HepG2 (cell line): ENCODE measurements at regions not wholly inside any gene's neighbourhood (a gene's known extent, or its start where the extent isn't known, plus 50 kb on each side); places are given as distances from the start of the nearest gene placed in this dataset.

ENCODE experiments used
- ATAC-seq: fragments of 200-7000 bp; cut with Tn5 transposase; 3 replicates; pipeline ENCODE4 v1.9.1; 2020; ENCODE audit warnings: mild to moderate bottlenecking, moderate library complexity
- BruUV-seq: library from RNA; stranded (reverse); fragments of 400-500 nt; replicated peaks from 2 replicates; lab custom pipeline; 2021; lab: Mats Ljungman, UMichigan
- CTCF ChIA-PET: fragments of 300-600 bp; formaldehyde crosslinking; extraction: SDS; loops from one replicate; lab custom pipeline; 2021; ENCODE audit warnings: low total read pairs, inconsistent platforms, low intra/inter-chr PET ratio; lab: Yijun Ruan, JAX
- POLR2A ChIA-PET: fragments of 350-600 bp; sonication (Branson Sonifier 250); formaldehyde crosslinking; loops from one replicate; lab custom pipeline; 2020; ENCODE audit warnings: antibody characterized with exemption, inconsistent platforms; lab: Yijun Ruan, JAX
- DNase-seq: peaks from one replicate; pipeline ENCODE4 v3.0.0-alpha.2; 2015; ENCODE audit warnings: low spot score
- FAIRE-seq: peaks from 3 replicates; lab custom pipeline; 2011; peaks lifted over from hg19 to GRCh38; lab: Jason Lieb, UNC
- H2AFZ ChIP-seq: one replicate; pipeline ENCODE4 v1.6.1; 2011; ENCODE audit warnings: low read length, inconsistent platforms
- H3K27ac ChIP-seq: fragments of 300-600 bp; 3 replicates; pipeline ENCODE4 v1.8.0; 2011; ENCODE audit warnings: mixed run types, mild to moderate bottlenecking, mixed read lengths, low read length, inconsistent platforms; ENCODE audit not compliant: insufficient read depth; ENCODE audit errors: extremely low read length
- H3K27me3 ChIP-seq, 2 experiments: fragments of 200-600 bp in 1 of 2; 2 replicates in 1 of 2; 3 replicates in 1 of 2; pipeline versions ENCODE4 v1.6.0 to v1.8.0; 2011; ENCODE audit warnings: low read length in 2 of 2, mild to moderate bottlenecking in 2 of 2, moderate library complexity in 2 of 2, inconsistent platforms in 1 of 2; ENCODE audit not compliant: insufficient read depth in 2 of 2, control insufficient read depth in 1 of 2
- H3K36me3 ChIP-seq, 2 experiments: fragments of 200-600 bp in 1 of 2; replicated peaks in 1 of 2; 2 replicates in 1 of 2; 3 replicates in 1 of 2; pipeline versions ENCODE4 v1.5.1 to v1.8.0; 2011; ENCODE audit warnings: low read length in 2 of 2, inconsistent platforms in 1 of 2; ENCODE audit not compliant: insufficient read depth in 2 of 2, control insufficient read depth in 1 of 2
- H3K4me1 ChIP-seq: 2 replicates; pipeline ENCODE4 v1.5.1; 2012; ENCODE audit warnings: low read length, inconsistent platforms; ENCODE audit not compliant: insufficient read depth
- H3K4me2 ChIP-seq: 2 replicates; pipeline ENCODE4 v1.6.0; 2011; ENCODE audit warnings: low read depth, low read length, inconsistent platforms
- H3K4me3 ChIP-seq, 3 experiments: fragments of 200-600 bp in 1 of 3; sonication (generic), shearing (Covaris generic) in 1 of 3; replicated peaks in 1 of 3; 2 replicates each; pipeline ENCODE4 v1.5.1; 2011 to 2016; ENCODE audit warnings: low read length in 3 of 3, inconsistent platforms in 2 of 3, low read depth in 2 of 3, mild to moderate bottlenecking in 2 of 3, control low read depth in 1 of 3, mixed read lengths in 1 of 3; ENCODE audit not compliant: insufficient read depth in 1 of 3
- H3K79me2 ChIP-seq: one replicate; pipeline ENCODE4 v1.6.1; 2011; ENCODE audit warnings: low read length, inconsistent platforms; ENCODE audit not compliant: insufficient read depth
- H3K9ac ChIP-seq: 2 replicates; pipeline ENCODE4 v1.6.0; 2011; ENCODE audit warnings: mild to moderate bottlenecking, low read depth, low read length, inconsistent platforms; ENCODE audit not compliant: insufficient read depth
- H3K9me3 ChIP-seq: 2 replicates; pipeline ENCODE4 v1.5.1; 2012; ENCODE audit warnings: mild to moderate bottlenecking, low read length
- H4K20me1 ChIP-seq: 2 replicates; pipeline ENCODE4 v1.6.0; 2011; ENCODE audit warnings: inconsistent platforms, mild to moderate bottlenecking, low read length, moderate library complexity; ENCODE audit not compliant: insufficient read depth
- JUN ChIP-seq: sonication (generic); formaldehyde crosslinking; IDR thresholded peaks from 2 replicates; pipeline ENCODE4 v1.4.0; 2020; ENCODE audit warnings: mild to moderate bottlenecking, missing genetic modification reagents
- SIX1 ChIP-seq: sonication (generic); formaldehyde crosslinking; IDR thresholded peaks from 2 replicates; pipeline ENCODE4 v1.4.0; 2020; ENCODE audit warnings: missing genetic modification reagents, borderline replicate concordance
- XBP1 ChIP-seq: sonication (generic); formaldehyde crosslinking; IDR thresholded peaks from 2 replicates; pipeline ENCODE4 v1.5.0; 2020; ENCODE audit warnings: missing genetic modification reagents
- XRCC5 ChIP-seq: fragments of 200-400 bp; formaldehyde crosslinking; optimal IDR thresholded peaks from 2 replicates; pipeline ENCODE3; 2017; ENCODE audit warnings: mild to moderate bottlenecking, low read length
- ZNF569 ChIP-seq: sonication (generic); formaldehyde crosslinking; IDR thresholded peaks from 2 replicates; pipeline ENCODE4 v1.5.0; 2020; ENCODE audit warnings: mild to moderate bottlenecking, missing genetic modification reagents, moderate library complexity, borderline replicate concordance
- ZNF713 ChIP-seq: sonication (generic); formaldehyde crosslinking; IDR thresholded peaks from 2 replicates; pipeline ENCODE4 v1.4.0; 2020; ENCODE audit warnings: mild to moderate bottlenecking, missing genetic modification reagents
- WGBS: methylation state at CpG from one replicate; pipeline ENCODE4 v1.1.6; 2017; ENCODE audit warnings: low lambda C conversion rate; 5-methylcytosine and 5-hydroxymethylcytosine counted together
- in situ Hi-C: cut with HindIII; loops from 2 replicates; pipeline ENCODE4 v1.10.0; 2017; ENCODE audit warnings: low pct_unique_long_range_greater_than_20kb; ENCODE audit not compliant: extremely low pct_ligation_motif_present
- intact Hi-C: fragments of 100-400 bp; cut with micrococcal nuclease; formaldehyde crosslinking; loops from one replicate; pipeline ENCODE4 v1.10.0; 2022; ENCODE audit not compliant: unreplicated experiment
- TF ChIP-seq, protein P1 (sequence below): IDR thresholded peaks from 2 replicates; pipeline ENCODE4 v1.6.1; 2018; ENCODE audit warnings: missing genetic modification reagents, mild to moderate bottlenecking, missing compliant biosample characterization
- TF ChIP-seq, protein P2 (sequence below): sonication (generic); formaldehyde crosslinking; IDR thresholded peaks from 2 replicates; pipeline ENCODE4 v1.5.1; 2020; ENCODE audit warnings: mild to moderate bottlenecking, missing genetic modification reagents, moderate library complexity
- TF ChIP-seq, protein P3 (sequence below): sonication (generic); formaldehyde crosslinking; IDR thresholded peaks from 2 replicates; pipeline ENCODE4 v1.4.0; 2020; ENCODE audit warnings: missing genetic modification reagents

DNA sequence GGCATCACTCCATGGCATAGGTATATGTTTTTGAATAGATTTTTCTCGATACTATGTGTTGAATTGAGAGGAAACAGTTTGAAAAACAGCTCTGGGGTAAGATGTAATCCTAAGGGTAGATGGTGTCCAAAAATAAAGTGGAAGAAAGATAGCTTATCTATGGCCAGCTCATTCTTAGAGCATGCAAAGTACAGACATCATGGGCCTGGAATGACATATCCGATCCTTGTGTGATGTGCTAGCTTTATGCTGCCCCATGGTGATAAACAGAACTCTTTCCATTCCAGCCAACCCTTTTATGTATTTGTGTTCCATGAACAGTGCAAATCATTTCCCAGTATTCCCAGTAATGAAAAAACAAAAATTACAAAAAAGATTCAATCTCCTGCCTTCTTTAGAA is 390.2 kb upstream of the NXPH2 start:
- ATAC-seq (no peak), DNase-seq (no peak)
- Histone ChIP-seq H3K4me2 (no peak overlapping the region), H3K4me1 (no peaks in the 10 kb centered on the region), H4K20me1 (no peaks in the 10 kb centered on the region)
- POLR2A ChIA-PET, result no interaction called here
- TF ChIP-seq XBP1 (CRISPR knock-in tag), result no peak
- TF ChIP-seq, protein P1, sequence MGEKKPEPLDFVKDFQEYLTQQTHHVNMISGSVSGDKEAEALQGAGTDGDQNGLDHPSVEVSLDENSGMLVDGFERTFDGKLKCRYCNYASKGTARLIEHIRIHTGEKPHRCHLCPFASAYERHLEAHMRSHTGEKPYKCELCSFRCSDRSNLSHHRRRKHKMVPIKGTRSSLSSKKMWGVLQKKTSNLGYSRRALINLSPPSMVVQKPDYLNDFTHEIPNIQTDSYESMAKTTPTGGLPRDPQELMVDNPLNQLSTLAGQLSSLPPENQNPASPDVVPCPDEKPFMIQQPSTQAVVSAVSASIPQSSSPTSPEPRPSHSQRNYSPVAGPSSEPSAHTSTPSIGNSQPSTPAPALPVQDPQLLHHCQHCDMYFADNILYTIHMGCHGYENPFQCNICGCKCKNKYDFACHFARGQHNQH, result no peak
- TF ChIP-seq, all 625 proteins: peak for 0
- H3K9me3 ChIP-seq, result no peaks in the 10 kb centered on the region
- H3K9ac ChIP-seq, result no peak overlapping the region
- CTCF ChIA-PET, result no interaction called here
- no peaks in the 10 kb centered on the region for H3K36me3 ChIP-seq
- H3K79me2 ChIP-seq, result no peaks in the 10 kb centered on the region
- no peak overlapping the region for H3K27ac ChIP-seq
- no peaks in the 10 kb centered on the region for H3K27me3 ChIP-seq
- no peak overlapping the region for H3K4me3 ChIP-seq
- no TSS peak for BruUV-seq
- no peak overlapping the region for H2AFZ ChIP-seq
- in situ Hi-C loops (no loop called here), intact Hi-C loops (no loop called here)
- WGBS, result 15% methylated on average over 2 of the region's 2 CpGs
- FAIRE-seq, result no peak

DNA sequence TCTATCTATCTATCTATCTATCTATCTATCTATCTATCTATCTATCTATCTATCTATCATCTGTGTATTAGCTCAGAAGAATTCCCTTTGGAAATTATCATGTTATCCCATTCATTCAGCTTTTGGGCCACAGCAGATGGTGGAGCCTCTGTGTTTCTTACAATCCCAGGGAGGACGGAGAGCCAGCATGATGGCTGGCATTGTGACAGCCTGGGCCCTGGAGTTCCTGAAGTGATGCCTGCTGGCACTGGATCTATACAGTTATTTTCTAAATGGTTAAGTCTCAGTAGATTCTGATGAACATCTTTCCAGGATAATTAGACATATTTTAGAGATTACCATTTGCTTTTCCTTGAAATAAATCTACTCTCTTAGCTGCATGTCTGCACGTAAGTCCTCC is 385.4 kb upstream of the NXPH2 start:
- intact Hi-C loops, result no loop called here
- BruUV-seq, result no TSS peak
- H3K9me3 ChIP-seq, result no peaks in the 10 kb centered on the region
- WGBS, result 3% methylated on average over 2 of the region's 2 CpGs
- no peaks in the 10 kb centered on the region for H3K4me1 ChIP-seq
- no peak overlapping the region for H3K9ac ChIP-seq
- H3K27me3 ChIP-seq, result no peaks in the 10 kb centered on the region
- in situ Hi-C loops, result no loop called here
- no peaks in the 10 kb centered on the region for H3K79me2 ChIP-seq
- ChIA-PET CTCF (no interaction called here), POLR2A (no interaction called here)
- no peaks in the 10 kb centered on the region for H3K36me3 ChIP-seq
- no peak overlapping the region for H3K4me2 ChIP-seq
- DNase-seq (no peak), ATAC-seq (no peak), FAIRE-seq (no peak)
- no peak overlapping the region for H3K27ac ChIP-seq
- H2AFZ ChIP-seq, result no peak overlapping the region
- no peaks in the 10 kb centered on the region for H4K20me1 ChIP-seq
- no peak overlapping the region for H3K4me3 ChIP-seq
- TF ChIP-seq SIX1 (CRISPR knock-in tag) (no peak), ZNF569 (CRISPR knock-in tag) (no peak), JUN (CRISPR knock-in tag) (no peak), ZNF713 (CRISPR knock-in tag) (no peak), XRCC5 (no peak)
- TF ChIP-seq, protein P2, sequence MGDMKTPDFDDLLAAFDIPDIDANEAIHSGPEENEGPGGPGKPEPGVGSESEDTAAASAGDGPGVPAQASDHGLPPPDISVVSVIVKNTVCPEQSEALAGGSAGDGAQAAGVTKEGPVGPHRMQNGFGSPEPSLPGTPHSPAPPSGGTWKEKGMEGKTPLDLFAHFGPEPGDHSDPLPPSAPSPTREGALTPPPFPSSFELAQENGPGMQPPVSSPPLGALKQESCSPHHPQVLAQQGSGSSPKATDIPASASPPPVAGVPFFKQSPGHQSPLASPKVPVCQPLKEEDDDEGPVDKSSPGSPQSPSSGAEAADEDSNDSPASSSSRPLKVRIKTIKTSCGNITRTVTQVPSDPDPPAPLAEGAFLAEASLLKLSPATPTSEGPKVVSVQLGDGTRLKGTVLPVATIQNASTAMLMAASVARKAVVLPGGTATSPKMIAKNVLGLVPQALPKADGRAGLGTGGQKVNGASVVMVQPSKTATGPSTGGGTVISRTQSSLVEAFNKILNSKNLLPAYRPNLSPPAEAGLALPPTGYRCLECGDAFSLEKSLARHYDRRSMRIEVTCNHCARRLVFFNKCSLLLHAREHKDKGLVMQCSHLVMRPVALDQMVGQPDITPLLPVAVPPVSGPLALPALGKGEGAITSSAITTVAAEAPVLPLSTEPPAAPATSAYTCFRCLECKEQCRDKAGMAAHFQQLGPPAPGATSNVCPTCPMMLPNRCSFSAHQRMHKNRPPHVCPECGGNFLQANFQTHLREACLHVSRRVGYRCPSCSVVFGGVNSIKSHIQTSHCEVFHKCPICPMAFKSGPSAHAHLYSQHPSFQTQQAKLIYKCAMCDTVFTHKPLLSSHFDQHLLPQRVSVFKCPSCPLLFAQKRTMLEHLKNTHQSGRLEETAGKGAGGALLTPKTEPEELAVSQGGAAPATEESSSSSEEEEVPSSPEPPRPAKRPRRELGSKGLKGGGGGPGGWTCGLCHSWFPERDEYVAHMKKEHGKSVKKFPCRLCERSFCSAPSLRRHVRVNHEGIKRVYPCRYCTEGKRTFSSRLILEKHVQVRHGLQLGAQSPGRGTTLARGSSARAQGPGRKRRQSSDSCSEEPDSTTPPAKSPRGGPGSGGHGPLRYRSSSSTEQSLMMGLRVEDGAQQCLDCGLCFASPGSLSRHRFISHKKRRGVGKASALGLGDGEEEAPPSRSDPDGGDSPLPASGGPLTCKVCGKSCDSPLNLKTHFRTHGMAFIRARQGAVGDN (CRISPR knock-in tag), result no peak
- TF ChIP-seq, protein P3, sequence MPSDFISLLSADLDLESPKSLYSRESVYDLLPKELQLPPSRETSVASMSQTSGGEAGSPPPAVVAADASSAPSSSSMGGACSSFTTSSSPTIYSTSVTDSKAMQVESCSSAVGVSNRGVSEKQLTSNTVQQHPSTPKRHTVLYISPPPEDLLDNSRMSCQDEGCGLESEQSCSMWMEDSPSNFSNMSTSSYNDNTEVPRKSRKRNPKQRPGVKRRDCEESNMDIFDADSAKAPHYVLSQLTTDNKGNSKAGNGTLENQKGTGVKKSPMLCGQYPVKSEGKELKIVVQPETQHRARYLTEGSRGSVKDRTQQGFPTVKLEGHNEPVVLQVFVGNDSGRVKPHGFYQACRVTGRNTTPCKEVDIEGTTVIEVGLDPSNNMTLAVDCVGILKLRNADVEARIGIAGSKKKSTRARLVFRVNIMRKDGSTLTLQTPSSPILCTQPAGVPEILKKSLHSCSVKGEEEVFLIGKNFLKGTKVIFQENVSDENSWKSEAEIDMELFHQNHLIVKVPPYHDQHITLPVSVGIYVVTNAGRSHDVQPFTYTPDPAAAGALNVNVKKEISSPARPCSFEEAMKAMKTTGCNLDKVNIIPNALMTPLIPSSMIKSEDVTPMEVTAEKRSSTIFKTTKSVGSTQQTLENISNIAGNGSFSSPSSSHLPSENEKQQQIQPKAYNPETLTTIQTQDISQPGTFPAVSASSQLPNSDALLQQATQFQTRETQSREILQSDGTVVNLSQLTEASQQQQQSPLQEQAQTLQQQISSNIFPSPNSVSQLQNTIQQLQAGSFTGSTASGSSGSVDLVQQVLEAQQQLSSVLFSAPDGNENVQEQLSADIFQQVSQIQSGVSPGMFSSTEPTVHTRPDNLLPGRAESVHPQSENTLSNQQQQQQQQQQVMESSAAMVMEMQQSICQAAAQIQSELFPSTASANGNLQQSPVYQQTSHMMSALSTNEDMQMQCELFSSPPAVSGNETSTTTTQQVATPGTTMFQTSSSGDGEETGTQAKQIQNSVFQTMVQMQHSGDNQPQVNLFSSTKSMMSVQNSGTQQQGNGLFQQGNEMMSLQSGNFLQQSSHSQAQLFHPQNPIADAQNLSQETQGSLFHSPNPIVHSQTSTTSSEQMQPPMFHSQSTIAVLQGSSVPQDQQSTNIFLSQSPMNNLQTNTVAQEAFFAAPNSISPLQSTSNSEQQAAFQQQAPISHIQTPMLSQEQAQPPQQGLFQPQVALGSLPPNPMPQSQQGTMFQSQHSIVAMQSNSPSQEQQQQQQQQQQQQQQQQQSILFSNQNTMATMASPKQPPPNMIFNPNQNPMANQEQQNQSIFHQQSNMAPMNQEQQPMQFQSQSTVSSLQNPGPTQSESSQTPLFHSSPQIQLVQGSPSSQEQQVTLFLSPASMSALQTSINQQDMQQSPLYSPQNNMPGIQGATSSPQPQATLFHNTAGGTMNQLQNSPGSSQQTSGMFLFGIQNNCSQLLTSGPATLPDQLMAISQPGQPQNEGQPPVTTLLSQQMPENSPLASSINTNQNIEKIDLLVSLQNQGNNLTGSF (CRISPR knock-in tag), result no peak
